Activated CD4-positive, CD25-positive, alpha-beta regulatory T cell (primary cell): ENCODE measurements at regions not wholly inside any gene's neighbourhood (a gene's known extent, or its start where the extent isn't known, plus 50 kb on each side); places are given as distances from the start of the nearest gene placed in this dataset.
"Not testable (repeated sequence)": the region's sequence is repeated elsewhere in the genome, so short reads cannot be mapped to it uniquely, and the experiment has no call there.

Experiments used
- DNase-seq, 4 experiments: peaks; one replicate each; lab custom pipeline; 2025; lab: John Stamatoyannopoulos, UW

- no peak for DNase-seq
These were observed 1297.2 kb upstream of the LRRTM3 start for GRCh38 chr10:65628493-65629139.

- DNase-seq: no peak
These were observed 1265.8 kb upstream of the LRRTM3 start for GRCh38 chr10:65660006-65660405.

GRCh38 chr10:65670087-65670486 lies 1255.7 kb upstream of the LRRTM3 start:
- DNase-seq: no peak

GRCh38 chr10:65670596-65670995 lies 1255.2 kb upstream of the LRRTM3 start:
- DNase-seq: not testable (repeated sequence)

- DNase-seq: no peak
These were observed 1250.6 kb upstream of the LRRTM3 start for GRCh38 chr10:65675236-65675635.

- no peak for DNase-seq
These were observed 1240.9 kb upstream of the LRRTM3 start for GRCh38 chr10:65684896-65685295.

- DNase-seq: no peak
These were observed 1224.6 kb upstream of the LRRTM3 start for GRCh38 chr10:65701168-65701776.

- no peak for DNase-seq
These were observed 1217.8 kb upstream of the LRRTM3 start for GRCh38 chr10:65708057-65708456.

- no peak for DNase-seq
These were observed 1215.5 kb upstream of the LRRTM3 start for GRCh38 chr10:65710306-65710705.

- no peak for DNase-seq
These were observed 1206.0 kb upstream of the LRRTM3 start for GRCh38 chr10:65719790-65720189.

- DNase-seq: no peak
These were observed 1204.9 kb upstream of the LRRTM3 start for GRCh38 chr10:65720901-65721300.

- no peak for DNase-seq
These were observed 1202.3 kb upstream of the LRRTM3 start for GRCh38 chr10:65723525-65723924.

GRCh38 chr10:65735382-65735781 lies 1190.5 kb upstream of the LRRTM3 start:
- no peak for DNase-seq

GRCh38 chr10:65742906-65743305 lies 1182.9 kb upstream of the LRRTM3 start:
- no peak for DNase-seq

GRCh38 chr10:65751218-65751617 lies 1174.6 kb upstream of the LRRTM3 start:
- DNase-seq: no peak

- no peak for DNase-seq
These were observed 1173.9 kb upstream of the LRRTM3 start for GRCh38 chr10:65751896-65752295.

GRCh38 chr10:65753532-65753931 lies 1172.3 kb upstream of the LRRTM3 start:
- DNase-seq: no peak

GRCh38 chr10:65754112-65754511 lies 1171.7 kb upstream of the LRRTM3 start:
- no peak for DNase-seq

GRCh38 chr10:65762311-65762710 lies 1163.5 kb upstream of the LRRTM3 start:
- DNase-seq: no peak

GRCh38 chr10:65765006-65765541 lies 1160.8 kb upstream of the LRRTM3 start:
- no peak for DNase-seq

GRCh38 chr10:65769828-65770227 lies 1156.0 kb upstream of the LRRTM3 start:
- no peak for DNase-seq

- DNase-seq: no peak
These were observed 1147.1 kb upstream of the LRRTM3 start for GRCh38 chr10:65778753-65779152.

- no peak for DNase-seq
These were observed 1145.9 kb upstream of the LRRTM3 start for GRCh38 chr10:65779985-65780384.

GRCh38 chr10:65786279-65786678 lies 1139.6 kb upstream of the LRRTM3 start:
- DNase-seq: no peak
